GM18517 (cell line): ENCODE measurements at regions not wholly inside any gene's neighbourhood (a gene's known extent, or its start where the extent isn't known, plus 50 kb on each side); places are given as distances from the start of the nearest gene placed in this dataset.
"Not testable (repeated sequence)": the region's sequence is repeated elsewhere in the genome, so short reads cannot be mapped to it uniquely, and the experiment has no call there.

Source experiments
- ATAC-seq: cut with Tn5 transposase; IDR thresholded peaks from one replicate; pipeline ENCODE4 v1.9.1; 2021; ENCODE audit warnings: mild to moderate bottlenecking, moderate library complexity; ENCODE audit not compliant: unreplicated experiment

DNA sequence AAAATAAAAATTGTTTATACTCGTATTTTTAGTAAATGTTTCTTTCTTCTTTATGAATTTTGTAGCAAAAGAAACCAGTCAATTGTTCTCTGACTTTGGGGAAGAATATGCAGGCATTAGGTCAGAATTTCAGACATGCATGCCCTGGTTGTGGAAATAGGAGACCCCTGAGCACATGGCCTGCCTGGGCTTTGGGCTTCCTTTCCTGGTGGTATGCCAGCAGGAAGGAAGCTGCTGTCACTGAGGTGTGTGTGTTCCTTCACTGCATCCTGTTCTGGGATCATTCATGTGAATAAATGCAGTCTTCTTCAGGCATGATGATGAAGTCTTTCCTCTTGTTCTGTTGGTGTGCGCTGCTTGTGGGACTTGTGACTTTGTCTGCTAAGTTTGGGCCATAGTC lies 920.2 kb upstream of the VRK2 start:
- ATAC-seq, result no peak

DNA sequence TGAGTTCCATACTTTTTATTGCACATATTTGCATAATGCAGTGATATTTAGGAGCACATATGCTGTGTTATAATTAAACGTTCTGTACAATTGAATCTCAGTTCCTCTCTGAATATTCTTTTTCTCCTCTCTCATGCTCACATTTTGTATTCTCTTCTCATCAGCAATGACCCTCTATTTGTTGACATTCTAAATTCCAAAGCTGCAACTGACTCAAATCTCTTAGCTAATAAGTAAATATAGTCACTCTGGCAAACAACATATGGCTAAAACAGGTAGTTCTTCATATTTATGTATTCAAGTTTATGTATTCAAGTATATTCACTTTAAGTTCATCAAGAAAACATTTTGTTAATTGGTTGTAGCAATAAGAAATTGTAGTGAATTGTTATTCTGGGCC lies 907.4 kb upstream of the VRK2 start:
- ATAC-seq, result no peak

DNA sequence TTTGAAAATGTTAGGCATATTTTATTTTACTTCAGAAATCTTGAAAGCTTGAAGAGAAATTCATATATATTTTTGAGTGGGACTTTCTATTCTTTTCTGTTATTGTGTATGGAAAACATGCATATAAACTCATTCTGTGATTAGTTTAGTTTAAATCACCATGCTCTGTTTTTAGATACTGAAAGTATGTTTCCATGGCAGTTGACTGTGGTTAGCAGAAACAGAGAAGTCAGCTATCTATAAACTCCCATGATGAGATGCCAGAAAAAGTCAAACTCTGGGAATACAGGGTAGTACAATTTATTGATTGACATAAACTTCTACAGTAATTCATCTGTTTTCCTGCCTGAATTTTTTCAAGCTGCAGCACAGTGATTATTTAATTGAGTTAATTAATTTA lies 905.3 kb upstream of the VRK2 start:
- no peak for ATAC-seq

DNA sequence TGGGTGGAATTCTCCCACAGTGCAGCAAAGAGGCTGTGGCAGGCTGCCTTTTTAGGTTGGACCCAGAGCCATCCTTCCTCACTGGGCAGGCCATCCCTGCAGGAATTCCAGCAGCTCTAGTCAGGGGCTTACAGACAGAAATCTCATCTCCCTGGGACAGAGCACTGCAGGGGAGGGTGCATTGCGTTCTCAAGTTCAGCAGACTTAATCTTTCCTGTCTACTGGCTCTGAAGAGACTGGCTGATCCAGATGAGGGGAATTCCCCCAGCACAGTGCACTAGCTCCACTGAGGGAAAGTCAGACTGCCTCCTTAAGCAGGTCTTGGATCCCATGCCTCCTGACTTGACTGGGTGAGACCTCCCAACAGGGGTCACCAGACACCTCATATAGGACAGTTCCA lies 899.7 kb upstream of the VRK2 start:
- no peak for ATAC-seq

DNA sequence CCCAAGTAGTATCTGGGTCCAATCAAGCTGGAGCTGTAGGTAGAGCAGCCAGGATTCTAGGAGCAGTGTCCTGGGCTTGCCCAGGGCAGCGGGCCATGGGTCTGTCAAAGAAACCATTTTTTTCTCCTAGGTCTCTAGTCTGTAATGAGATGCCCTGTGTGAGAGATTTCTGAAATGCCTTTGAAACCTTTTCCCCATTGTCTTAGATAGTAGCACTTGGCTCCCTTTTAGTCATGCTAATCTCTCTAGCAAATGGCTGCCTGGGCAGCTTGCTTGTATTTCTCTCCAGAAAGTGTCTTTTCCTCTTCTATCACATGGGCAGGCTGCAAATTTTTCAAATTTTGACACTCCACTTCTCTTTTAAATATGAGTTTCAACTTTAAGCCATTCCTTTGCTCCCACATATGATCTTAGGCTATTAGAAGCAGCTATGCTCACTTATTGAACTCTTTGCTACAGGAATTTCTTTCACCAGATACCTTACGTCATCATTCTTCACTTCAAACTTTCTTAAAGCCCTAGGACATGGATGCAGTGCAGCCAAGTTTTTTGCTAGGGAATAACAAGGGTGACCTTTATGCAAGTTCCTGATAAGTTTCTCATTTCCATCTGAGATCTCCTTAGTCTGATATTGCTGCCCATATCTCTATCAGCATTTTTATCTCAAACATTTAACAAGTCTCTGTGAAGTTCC lies 890.2 kb upstream of the VRK2 start:
- no peak for ATAC-seq

DNA sequence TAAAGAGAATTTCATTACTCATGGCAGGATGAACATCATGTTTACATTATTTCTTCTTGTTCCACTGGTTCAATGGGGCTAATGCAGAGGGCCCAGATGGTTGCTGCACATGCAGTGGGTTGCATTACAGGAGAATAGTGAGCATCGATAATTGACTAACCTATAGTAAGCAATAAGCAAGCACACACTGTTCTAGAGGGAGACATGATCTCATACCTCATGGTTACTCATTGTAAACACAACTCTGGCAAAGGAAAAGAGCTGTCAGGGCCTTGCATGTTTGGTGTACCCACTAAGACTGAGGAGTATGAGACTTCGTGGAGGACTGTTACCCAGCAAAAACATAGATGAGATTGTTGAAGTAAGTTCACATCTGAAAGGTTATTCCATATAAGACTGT lies 885.6 kb upstream of the VRK2 start:
- ATAC-seq, result no peak

DNA sequence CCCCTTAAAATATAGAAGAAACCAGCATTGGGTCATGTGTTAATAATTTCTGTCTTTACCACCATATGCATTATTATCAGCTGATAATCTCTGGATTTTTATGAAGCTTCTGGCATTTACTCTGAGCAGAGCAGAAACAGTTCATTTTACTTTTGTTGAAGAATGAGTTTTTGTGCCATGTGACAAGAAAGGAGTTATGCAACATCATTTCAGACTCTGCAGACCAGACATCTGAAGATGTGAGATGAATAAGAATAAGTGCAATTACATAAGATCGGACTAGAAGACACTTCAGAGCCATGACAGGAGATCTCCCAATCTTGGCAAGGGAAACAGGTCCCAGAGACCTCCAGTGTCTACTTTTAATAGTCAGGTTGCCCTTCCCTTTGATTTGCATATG lies 869.4 kb upstream of the VRK2 start:
- ATAC-seq, result no peak

DNA sequence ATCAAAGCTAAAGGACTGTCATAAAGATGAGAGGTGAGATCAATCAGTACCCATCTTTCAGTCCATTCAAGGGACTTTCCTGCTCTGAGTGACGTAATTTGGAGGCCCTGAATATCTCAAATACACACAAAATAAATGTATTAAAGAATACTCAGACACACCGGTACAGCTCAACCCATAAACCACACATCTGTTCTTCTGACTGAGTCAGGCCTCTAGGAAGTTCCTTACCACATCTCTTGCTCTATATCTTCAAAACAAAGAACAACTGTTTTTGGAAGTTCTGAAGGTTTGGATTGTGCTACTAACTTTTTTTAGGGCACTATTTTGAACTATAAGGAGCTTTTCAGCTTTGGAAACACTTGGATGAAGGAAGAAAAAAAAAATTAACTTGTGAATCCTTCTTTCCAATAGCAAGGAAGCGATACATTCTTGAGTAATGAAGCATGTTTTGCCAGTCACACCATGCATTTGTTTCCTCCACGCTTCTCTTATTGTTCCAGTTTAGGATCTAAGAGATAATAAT lies 866.5 kb upstream of the VRK2 start:
- no peak for ATAC-seq

DNA sequence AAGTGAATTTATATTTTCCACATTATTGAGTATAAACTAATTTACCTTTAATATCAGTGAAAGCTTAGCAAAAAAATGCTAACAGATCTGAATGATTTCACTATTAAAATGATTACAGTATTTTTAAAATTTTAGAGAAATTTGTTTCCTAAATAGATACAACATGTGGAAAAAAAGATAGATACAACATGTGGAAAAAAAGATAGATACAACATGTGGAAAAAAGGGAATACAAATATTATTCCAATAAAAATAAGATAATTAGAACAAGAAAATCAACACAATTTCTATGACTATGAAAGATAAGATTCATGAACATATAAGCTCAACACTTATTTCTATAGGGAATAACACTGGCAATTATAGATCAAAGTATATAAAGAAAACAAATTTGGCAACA lies 865.9 kb upstream of the VRK2 start:
- ATAC-seq, result no peak

DNA sequence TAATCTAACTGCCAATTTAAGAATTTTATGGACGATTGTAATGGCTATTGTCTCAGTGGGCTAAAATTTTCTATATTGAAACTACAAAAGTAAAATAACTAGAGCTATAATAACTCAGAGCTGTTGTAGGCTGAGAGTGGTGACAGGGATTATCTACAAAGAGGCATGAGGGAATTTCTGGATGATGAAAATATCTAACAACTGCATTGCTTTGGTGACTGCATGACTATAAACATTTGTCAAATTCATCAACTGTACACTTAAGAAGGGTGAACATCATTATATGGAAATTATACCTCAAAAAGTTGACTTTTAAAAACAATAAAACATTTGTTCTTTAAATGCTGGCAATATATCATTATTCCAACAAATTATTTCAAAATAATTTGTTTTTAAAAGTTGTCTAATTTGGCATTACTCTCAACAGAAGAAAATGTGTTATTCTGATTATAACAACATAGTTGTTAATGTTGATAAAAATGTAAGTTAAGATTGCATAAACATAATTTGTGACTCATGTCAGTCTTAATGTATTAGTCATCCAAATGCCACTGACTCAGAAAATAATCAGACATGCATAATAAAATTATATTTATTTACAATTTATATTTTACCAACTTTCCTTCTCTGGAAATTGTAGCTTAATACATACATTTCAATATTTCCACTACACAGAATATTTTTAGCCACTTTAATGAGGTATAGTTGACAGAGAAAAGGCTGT lies 865.1 kb upstream of the VRK2 start:
- ATAC-seq, result no peak

DNA sequence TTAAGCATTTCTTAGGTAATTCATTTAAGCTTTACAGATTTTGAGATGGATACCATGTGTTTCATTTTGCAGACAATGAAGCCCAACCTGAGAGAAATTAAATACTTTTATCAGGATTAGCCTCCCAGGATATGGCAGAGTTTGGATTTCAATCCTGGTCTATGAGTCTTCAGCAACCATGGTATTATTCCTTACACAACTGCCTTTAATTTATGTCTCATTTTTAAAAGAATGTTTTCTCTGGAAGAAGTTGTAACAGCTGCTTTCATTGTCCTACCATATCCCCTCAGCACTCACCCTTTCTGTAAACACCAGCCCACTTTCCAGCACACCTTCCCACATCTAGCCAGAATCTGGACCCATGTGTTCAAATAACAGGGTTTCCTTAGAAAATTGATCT lies 863.7 kb upstream of the VRK2 start:
- ATAC-seq, result no peak

DNA sequence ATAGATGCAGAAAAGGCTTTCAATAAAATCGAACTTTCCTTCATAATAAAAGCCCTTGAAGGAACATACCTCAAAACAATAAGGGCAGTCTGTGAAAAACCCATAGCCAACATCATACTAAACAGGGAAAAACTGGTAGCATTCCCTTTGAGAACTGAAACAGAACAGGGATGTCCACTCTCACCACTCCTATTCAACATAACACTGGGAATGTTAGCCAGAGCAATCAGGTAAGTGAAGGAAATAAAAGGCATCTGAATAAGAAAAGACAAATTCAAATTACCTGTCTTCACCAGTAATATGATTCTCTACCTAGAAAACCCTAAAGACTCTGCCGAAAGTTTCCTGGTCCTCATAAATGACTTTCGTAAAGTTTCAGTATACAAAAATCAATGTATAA lies 861.0 kb upstream of the VRK2 start:
- ATAC-seq, result no peak

DNA sequence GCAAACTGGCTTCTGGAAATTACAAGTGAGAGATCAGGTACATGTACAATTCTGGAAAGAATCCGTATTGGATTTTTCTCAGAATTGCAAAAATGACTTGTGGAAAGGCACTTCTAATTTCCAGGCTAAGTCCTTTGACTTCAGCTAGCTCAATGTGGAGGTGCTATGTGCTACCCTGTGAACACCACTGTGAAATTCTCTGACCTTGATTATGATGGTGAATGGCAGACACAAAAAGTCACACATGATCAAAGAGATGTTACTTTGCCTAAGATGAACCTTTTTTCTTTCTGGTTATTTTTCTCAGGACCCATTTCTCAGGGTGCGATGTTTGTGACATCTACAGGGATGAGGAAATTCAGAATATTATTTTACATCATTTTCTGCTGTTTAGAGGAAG lies 856.6 kb upstream of the VRK2 start:
- ATAC-seq, result no peak

DNA sequence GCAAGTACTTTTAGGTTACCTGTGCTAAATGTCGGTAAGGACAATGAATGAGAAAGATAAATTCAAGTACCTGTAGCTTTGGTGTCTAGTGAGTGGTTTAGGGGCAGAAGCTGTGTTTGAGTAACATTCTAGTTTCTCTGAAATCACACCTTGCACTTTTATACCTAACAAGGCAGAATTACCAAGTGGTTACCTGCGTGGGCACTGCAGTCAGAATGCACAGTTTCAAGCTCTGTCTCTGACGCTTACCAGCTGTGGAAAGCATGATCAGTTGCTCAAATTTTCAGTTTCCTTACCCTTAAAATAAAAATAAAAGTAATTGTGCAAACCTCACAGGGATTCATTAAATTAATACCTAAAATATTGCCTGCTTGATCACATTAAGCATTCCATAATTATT lies 846.9 kb upstream of the VRK2 start:
- no peak for ATAC-seq

DNA sequence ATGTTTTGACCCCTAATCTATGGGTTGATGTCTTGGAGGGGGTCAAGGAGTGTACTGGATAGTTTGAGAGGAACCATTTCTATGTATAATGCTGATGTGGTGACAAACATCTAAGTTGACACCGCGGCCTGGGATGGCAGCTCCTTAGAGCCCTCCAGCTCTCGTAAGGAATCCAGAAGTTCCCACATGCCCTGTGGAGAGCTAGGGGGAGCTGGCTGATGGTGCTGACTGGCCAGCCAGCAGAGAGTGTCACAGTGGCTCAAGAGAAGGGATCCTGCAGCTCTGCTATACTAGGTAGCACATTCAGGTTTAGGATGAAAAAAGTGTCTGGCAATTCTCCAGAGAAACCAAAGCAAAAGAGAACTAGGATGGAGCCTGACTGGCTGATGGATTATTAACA lies 842.2 kb upstream of the VRK2 start:
- no peak for ATAC-seq

DNA sequence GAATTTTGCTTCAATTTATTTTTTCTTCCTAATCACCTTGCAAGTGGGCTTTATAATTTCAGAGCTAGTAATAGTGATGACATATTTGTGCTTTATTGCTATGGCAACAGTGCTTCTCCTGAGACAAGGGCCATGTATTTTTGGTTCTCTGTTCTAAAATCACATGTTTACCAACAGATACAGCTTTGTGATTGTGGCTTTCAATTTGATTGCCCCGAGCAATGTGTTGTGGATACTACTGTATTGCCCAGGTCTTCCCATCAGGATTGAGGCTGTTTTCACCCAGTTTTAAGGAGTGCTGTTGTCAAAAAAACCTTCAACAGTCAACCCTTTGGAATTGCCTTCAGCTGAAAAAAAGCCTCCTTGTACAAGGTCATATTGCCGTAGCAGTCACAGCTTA lies 841.4 kb upstream of the VRK2 start:
- no peak for ATAC-seq

DNA sequence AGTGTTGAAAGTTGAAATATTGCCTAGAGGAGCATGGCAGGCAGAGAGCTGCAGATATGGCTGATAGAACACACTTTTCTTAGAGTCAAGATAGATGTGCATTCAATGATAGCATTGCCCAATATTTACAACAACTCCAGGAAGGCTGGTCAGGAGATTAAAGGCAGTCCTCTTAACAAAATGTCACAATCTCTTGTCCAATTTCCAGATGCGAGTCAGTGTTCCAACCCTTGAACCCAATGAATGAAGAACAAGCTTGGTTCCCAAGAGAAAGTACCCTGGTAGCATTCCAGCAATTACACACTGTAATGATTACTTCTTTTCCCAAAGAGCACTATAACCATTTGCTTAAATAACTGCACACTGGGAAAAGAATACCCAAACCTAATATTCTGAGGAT lies 839.4 kb upstream of the VRK2 start:
- ATAC-seq, result no peak

DNA sequence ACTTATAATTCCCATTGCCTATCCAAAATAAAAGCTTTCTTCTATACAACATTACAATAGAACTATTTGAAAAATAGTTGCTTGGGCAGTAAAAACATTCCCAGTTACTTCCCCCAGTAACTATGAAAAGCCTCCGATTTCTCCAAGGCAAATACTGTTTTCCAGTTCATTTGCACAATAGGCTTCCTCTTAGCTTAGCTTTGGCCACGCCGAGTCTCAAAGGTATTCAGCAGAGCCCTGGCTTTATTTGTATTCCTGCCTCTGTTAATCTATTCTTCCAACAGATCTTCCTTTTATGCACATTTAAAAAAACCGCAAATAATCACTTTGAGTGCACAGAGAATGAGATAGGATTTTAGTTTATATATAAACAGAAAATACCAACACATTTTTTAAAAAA lies 836.8 kb upstream of the VRK2 start:
- no peak for ATAC-seq

DNA sequence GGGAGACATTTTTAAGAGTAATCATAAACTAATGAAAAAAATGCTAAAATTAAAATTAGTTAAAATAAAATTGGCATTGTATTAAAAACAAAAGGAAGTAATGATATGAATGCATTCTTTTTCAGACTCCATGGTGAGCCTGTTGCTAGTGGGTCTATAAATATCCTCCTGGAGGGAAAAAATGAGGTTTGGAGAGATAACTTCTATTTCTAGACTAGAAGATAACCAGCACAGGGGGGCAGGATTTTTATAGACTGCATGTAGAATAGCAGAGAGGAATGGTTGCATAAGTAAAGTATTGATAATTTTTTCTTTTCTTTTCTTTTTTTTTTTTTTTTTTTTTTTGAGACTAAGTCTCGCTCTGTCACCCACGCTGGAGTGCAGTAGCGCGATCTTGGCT lies 835.8 kb upstream of the VRK2 start:
- no peak for ATAC-seq

DNA sequence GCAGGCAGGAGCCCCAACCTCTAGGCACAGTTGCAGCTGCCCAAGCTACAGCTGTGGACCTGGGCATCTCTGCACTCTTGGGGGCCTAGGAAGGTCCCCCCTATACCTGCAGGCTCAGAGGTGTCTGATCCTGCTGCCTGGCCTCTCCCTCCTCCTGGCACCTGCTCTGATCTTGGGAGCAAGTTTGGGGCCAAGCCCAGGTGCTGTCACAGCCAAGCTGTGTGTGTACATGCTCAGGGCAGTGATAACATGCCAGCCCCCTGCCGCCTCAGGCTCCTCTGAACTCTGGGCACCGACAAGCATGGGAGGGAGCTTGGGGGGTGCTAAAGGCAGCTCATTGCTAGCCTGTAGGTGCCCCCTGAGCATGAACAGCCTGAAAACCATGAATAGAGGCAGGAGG lies 829.6 kb upstream of the VRK2 start:
- ATAC-seq, result no peak

DNA sequence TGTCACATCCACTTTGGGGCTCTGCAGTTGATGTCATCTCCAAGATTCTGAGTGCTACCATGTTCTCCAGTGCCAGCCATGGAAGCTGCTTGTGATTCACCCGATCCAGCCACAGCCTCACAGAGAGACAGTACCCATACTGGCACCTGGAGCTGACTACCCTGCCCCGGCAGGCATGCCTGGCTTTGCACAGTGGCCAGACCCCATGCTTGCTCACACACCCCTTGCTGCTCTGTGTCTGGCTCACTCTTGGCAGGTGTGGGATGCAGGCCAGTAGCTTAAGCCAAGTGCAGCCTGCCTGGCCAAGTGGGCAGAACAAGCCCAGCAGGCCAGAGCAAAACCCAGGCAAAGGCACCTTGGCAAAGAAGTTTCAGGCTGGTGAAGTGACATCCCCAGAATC lies 828.4 kb upstream of the VRK2 start:
- no peak for ATAC-seq

DNA sequence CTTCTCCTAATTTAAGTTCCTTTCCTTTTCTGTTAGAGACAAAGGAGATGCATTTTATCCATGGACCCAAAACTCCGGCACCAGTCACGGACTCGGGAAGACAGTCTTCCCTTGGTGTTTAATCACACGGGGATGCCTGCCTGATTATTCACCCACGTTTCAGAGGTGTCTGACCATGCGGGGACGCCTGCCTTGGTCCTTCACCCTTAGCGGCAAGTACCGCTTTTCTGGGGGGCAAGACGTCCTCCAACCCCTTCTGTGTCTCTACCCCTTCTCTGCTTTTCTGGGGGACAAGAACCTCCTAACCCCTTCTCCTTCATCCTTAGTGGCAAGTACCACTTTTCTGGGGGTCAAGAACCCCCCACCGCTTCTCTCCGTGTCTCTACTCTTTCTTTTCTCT lies 816.9 kb upstream of the VRK2 start:
- ATAC-seq, result not testable (repeated sequence)

DNA sequence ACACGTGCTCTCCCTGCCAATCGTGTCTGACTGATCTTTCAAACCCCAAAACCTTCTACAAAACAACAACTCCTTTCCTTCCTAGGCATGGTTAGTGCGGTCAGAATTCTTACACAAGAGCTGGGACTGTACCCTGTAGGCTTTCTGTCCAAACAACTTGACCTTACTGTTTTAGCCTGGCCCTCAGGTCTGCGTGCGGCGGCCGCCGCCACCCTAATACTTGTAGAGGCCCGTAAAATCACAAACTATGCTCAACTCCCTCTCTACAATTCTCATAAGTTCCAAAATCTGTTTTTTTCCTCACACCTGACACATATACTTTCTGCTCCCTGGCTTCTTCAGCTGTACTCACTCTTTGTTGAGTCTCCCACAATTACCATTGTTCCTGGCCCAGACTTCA lies 814.3 kb upstream of the VRK2 start:
- ATAC-seq, result not testable (repeated sequence)
